K562 (cell line): ENCODE measurements at regions not wholly inside any gene's neighbourhood (a gene's known extent, or its start where the extent isn't known, plus 50 kb on each side); places are given as distances from the start of the nearest gene placed in this dataset.

Experiments used
- BRD4 ChIP-seq: fragments of 200-600 bp; sonication (generic); IDR thresholded peaks from 2 replicates; pipeline ENCODE4 v1.6.1; 2017; ENCODE audit warnings: inconsistent platforms
- CTCF ChIP-seq, 3 experiments: IDR thresholded peaks in 2 of 3; conservative IDR thresholded peaks in 1 of 3; 2 replicates each; pipeline ENCODE4 v1.5.1; 2011 to 2012; ENCODE audit warnings: low read length in 3 of 3, mild to moderate bottlenecking in 3 of 3, control low read depth in 2 of 3, improper control_type of control experiment in 1 of 3, inconsistent platforms in 1 of 3, low read depth in 1 of 3, mixed read lengths in 1 of 3, moderate library complexity in 1 of 3; ENCODE audit not compliant: insufficient read depth in 2 of 3
- EZH2 ChIP-seq: IDR thresholded peaks from 2 replicates; pipeline ENCODE4 v1.6.1; 2012; ENCODE audit warnings: low read depth, mild to moderate bottlenecking, inconsistent platforms, low read length, borderline replicate concordance
- JUN ChIP-seq, 2 experiments: sonication (generic) in 1 of 2; formaldehyde crosslinking in 1 of 2; IDR thresholded peaks; 2 replicates each; pipeline versions ENCODE4 v1.6.1 to v1.8.0; 2012 to 2022; ENCODE audit warnings: borderline replicate concordance in 2 of 2, mild to moderate bottlenecking in 2 of 2, improper control_type of control experiment in 1 of 2, low read depth in 1 of 2, low read length in 1 of 2, missing genetic modification reagents in 1 of 2
- KAT2B ChIP-seq: IDR thresholded peaks from one replicate; pipeline ENCODE4 v1.6.1; 2012; ENCODE audit warnings: low read depth, mild to moderate bottlenecking, control low read depth, inconsistent platforms, low read length, moderate library complexity
- NR2C2 ChIP-seq, 2 experiments: fragments of 200-800 bp in 1 of 2; sonication (Bioruptor generic) in 1 of 2; sonication (generic) in 1 of 2; formaldehyde crosslinking in 1 of 2; IDR thresholded peaks; 2 replicates each; pipeline versions ENCODE4 v1.6.1 to v1.8.0; 2016 to 2022; ENCODE audit warnings: mild to moderate bottlenecking in 1 of 2, missing compliant biosample characterization in 1 of 2, missing genetic modification characterization in 1 of 2, missing genetic modification reagents in 1 of 2
- NR2F6 ChIP-seq: fragments of 450-650 bp; formaldehyde crosslinking; IDR thresholded peaks from 2 replicates; pipeline ENCODE4 v1.4.0; 2020; ENCODE audit warnings: mild to moderate bottlenecking
- POLR2A ChIP-seq: fragments of 450-650 bp; conservative IDR thresholded peaks from 2 replicates; pipeline ENCODE4 v1.6.1; 2016
- RERE ChIP-seq: sonication (generic); formaldehyde crosslinking; IDR thresholded peaks from 2 replicates; pipeline ENCODE4 v1.8.0; 2023; ENCODE audit warnings: missing genetic modification reagents, mild to moderate bottlenecking, borderline replicate concordance
- REST ChIP-seq, 2 experiments: fragments of 450-650 bp; formaldehyde crosslinking in 1 of 2; IDR thresholded peaks; 2 replicates each; pipeline versions ENCODE4 v1.4.0 to v1.6.1; 2014 to 2020; ENCODE audit warnings: mild to moderate bottlenecking in 2 of 2, borderline replicate concordance in 1 of 2, low read depth in 1 of 2
- U2AF2 ChIP-seq: fragments of 200-400 bp; formaldehyde crosslinking; optimal IDR thresholded peaks from 2 replicates; pipeline ENCODE3; 2017; ENCODE audit warnings: low read depth, mild to moderate bottlenecking, low read length
- ZNF830 ChIP-seq: fragments of 250-450 bp; sonication (Bioruptor Pico); IDR thresholded peaks from 2 replicates; pipeline ENCODE4 v1.5.0; 2021; ENCODE audit warnings: mild to moderate bottlenecking

GRCh38 chr9:108663422-108663821 is 192.4 kb downstream of the ACTL7B start:
- no peak for TF ChIP-seq CTCF (IDR thresholded peaks at IDR 0.05 in 2 of 3, conservative IDR thresholded peaks at IDR 0.05 in 1 of 3; ENCODE audit: insufficient read depth in 2 of 3, low read depth in 1 of 3, low read length in 3 of 3)
- no peak for TF ChIP-seq EZH2
- TF ChIP-seq JUN (IDR thresholded peaks at IDR 0.05; ENCODE audit: borderline replicate concordance, low read depth, low read length): no peak
- TF ChIP-seq JUN (CRISPR knock-in tag; IDR thresholded peaks at IDR 0.05; ENCODE audit: borderline replicate concordance): no peak
- no peak for TF ChIP-seq POLR2A
- TF ChIP-seq ZNF830 (CRISPR knock-in tag): no peak
- no peak for TF ChIP-seq NR2C2 (CRISPR knock-in tag; IDR thresholded peaks at IDR 0.05)
- TF ChIP-seq NR2C2 (tag; IDR thresholded peaks at IDR 0.05): no peak
- no peak for TF ChIP-seq KAT2B
- no peak for TF ChIP-seq REST (IDR thresholded peaks at IDR 0.05; ENCODE audit: borderline replicate concordance)
- no peak for TF ChIP-seq REST (CRISPR knock-in tag; IDR thresholded peaks at IDR 0.05; ENCODE audit: low read depth)
- TF ChIP-seq RERE (CRISPR knock-in tag): no peak
- TF ChIP-seq U2AF2: no peak
- TF ChIP-seq NR2F6 (CRISPR knock-in tag): no peak
- no peak for TF ChIP-seq BRD4
